ENCODE measurements at regions not wholly inside any gene's neighbourhood (a gene's known extent, or its start where the extent isn't known, plus 50 kb on each side); places are given as distances from the start of the nearest gene placed in this dataset.

DNA sequence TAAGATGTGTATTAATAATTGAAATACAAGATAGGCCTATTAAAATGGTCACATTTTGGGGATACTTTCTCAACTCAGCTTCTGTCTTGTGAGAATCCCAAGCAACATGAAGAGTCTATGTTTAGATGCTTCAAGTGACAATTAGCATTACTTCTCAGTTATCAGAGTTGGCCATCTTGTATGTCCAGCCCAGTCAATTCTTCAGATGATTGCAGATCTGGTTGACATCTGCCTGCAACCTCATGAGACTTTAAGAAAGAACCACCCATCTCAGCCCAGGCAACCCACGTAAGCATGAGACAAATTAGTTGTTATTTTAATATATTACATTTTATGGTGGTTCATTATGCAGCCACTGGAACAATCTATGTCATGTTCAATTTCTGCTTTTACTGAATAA lies 256.5 kb downstream of the TENT5A start:
- TF ChIP-seq, protein P1, sequence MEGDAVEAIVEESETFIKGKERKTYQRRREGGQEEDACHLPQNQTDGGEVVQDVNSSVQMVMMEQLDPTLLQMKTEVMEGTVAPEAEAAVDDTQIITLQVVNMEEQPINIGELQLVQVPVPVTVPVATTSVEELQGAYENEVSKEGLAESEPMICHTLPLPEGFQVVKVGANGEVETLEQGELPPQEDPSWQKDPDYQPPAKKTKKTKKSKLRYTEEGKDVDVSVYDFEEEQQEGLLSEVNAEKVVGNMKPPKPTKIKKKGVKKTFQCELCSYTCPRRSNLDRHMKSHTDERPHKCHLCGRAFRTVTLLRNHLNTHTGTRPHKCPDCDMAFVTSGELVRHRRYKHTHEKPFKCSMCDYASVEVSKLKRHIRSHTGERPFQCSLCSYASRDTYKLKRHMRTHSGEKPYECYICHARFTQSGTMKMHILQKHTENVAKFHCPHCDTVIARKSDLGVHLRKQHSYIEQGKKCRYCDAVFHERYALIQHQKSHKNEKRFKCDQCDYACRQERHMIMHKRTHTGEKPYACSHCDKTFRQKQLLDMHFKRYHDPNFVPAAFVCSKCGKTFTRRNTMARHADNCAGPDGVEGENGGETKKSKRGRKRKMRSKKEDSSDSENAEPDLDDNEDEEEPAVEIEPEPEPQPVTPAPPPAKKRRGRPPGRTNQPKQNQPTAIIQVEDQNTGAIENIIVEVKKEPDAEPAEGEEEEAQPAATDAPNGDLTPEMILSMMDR (IDR thresholded peaks at IDR 0.05; ENCODE audit: poor library complexity, severe bottlenecking): no peak
- no peak for TF ChIP-seq MXI1 (conservative IDR thresholded peaks at IDR 0.05; ENCODE audit: poor library complexity, severe bottlenecking)
- TF ChIP-seq POLR2AphosphoS5 (IDR thresholded peaks at IDR 0.05): no peak
- TF ChIP-seq EZH2 (IDR thresholded peaks at IDR 0.05; ENCODE audit: borderline replicate concordance, insufficient read depth, low read length, poor library complexity, severe bottlenecking): no peak
- no peak for TF ChIP-seq EP300 (conservative IDR thresholded peaks at IDR 0.05; ENCODE audit: poor library complexity, severe bottlenecking)
- TF ChIP-seq, protein P2, sequence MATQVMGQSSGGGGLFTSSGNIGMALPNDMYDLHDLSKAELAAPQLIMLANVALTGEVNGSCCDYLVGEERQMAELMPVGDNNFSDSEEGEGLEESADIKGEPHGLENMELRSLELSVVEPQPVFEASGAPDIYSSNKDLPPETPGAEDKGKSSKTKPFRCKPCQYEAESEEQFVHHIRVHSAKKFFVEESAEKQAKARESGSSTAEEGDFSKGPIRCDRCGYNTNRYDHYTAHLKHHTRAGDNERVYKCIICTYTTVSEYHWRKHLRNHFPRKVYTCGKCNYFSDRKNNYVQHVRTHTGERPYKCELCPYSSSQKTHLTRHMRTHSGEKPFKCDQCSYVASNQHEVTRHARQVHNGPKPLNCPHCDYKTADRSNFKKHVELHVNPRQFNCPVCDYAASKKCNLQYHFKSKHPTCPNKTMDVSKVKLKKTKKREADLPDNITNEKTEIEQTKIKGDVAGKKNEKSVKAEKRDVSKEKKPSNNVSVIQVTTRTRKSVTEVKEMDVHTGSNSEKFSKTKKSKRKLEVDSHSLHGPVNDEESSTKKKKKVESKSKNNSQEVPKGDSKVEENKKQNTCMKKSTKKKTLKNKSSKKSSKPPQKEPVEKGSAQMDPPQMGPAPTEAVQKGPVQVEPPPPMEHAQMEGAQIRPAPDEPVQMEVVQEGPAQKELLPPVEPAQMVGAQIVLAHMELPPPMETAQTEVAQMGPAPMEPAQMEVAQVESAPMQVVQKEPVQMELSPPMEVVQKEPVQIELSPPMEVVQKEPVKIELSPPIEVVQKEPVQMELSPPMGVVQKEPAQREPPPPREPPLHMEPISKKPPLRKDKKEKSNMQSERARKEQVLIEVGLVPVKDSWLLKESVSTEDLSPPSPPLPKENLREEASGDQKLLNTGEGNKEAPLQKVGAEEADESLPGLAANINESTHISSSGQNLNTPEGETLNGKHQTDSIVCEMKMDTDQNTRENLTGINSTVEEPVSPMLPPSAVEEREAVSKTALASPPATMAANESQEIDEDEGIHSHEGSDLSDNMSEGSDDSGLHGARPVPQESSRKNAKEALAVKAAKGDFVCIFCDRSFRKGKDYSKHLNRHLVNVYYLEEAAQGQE (IDR thresholded peaks at IDR 0.05; ENCODE audit: borderline replicate concordance): no peak
- TF ChIP-seq RAD21 (conservative IDR thresholded peaks at IDR 0.05): no peak
